GM23338 (cell line): ENCODE measurements at regions not wholly inside any gene's neighbourhood (a gene's known extent, or its start where the extent isn't known, plus 50 kb on each side); places are given as distances from the start of the nearest gene placed in this dataset.

Experiments used
- ATAC-seq: fragments of 200-7000 bp; cut with Tn5 transposase; 3 replicates; pipeline ENCODE4 v1.9.1; 2020
- DNase-seq: peaks from one replicate; pipeline ENCODE4 v3.0.0-alpha.2; 2015; ENCODE audit warnings: low spot score
- H2AFZ ChIP-seq: fragments of 200-600 bp; sonication (generic); 2 replicates; pipeline ENCODE4 v1.8.0; 2016; ENCODE audit warnings: antibody characterized with exemption, mild to moderate bottlenecking, moderate library complexity
- H3F3A ChIP-seq: fragments of 200-600 bp; sonication (generic); replicated peaks from 2 replicates; pipeline ENCODE4 v1.8.0; 2017; ENCODE audit warnings: antibody characterized with exemption, mixed run types, low read depth
- H3K27ac ChIP-seq: fragments of 200-600 bp; sonication (generic); 2 replicates; pipeline ENCODE4 v1.6.1; 2016; ENCODE audit warnings: low read depth
- H3K27me3 ChIP-seq: fragments of 200-600 bp; sonication (generic); 2 replicates; pipeline ENCODE4 v1.8.0; 2016; ENCODE audit warnings: mild to moderate bottlenecking, mixed run types, moderate library complexity; ENCODE audit not compliant: insufficient read depth
- H3K36me3 ChIP-seq: fragments of 200-600 bp; sonication (generic); 2 replicates; pipeline ENCODE4 v1.8.0; 2016; ENCODE audit warnings: mild to moderate bottlenecking; ENCODE audit not compliant: insufficient read depth
- H3K4me1 ChIP-seq: fragments of 200-600 bp; sonication (generic); 2 replicates; pipeline ENCODE4 v1.8.0; 2016; ENCODE audit warnings: mild to moderate bottlenecking, moderate library complexity; ENCODE audit not compliant: insufficient read depth
- H3K4me2 ChIP-seq: fragments of 200-600 bp; sonication (generic); 2 replicates; pipeline ENCODE4 v1.7.1; 2017; ENCODE audit warnings: mixed run types
- H3K4me3 ChIP-seq: fragments of 200-600 bp; sonication (generic); 2 replicates; pipeline ENCODE4 v1.6.1; 2016; ENCODE audit warnings: mixed run types
- H3K79me2 ChIP-seq: fragments of 200-600 bp; sonication (generic); replicated peaks from 2 replicates; pipeline ENCODE4 v1.8.0; 2017; ENCODE audit warnings: mild to moderate bottlenecking; ENCODE audit not compliant: insufficient read depth
- H3K9me2 ChIP-seq: fragments of 200-600 bp; sonication (generic); 2 replicates; pipeline ENCODE4 v1.8.0; 2017; ENCODE audit not compliant: insufficient read depth
- H4K20me1 ChIP-seq: fragments of 200-600 bp; sonication (generic); replicated peaks from 2 replicates; pipeline ENCODE4 v1.8.0; 2017; ENCODE audit warnings: mild to moderate bottlenecking; ENCODE audit not compliant: insufficient read depth
- H3K27ac Mint-ChIP-seq: 2 replicates; pipeline ENCODE4 v1.8.0; 2020; ENCODE audit warnings: inconsistent platforms, mild to moderate bottlenecking, moderate library complexity, mixed read lengths
- H3K27me3 Mint-ChIP-seq: 3 replicates; pipeline ENCODE4 v1.8.0; 2022; ENCODE audit warnings: low read depth, mild to moderate bottlenecking, moderate library complexity, mixed read lengths, inconsistent platforms; ENCODE audit not compliant: insufficient read depth, poor library complexity
- H3K36me3 Mint-ChIP-seq: 3 replicates; pipeline ENCODE4 v1.8.0; 2021; ENCODE audit warnings: low read depth, mild to moderate bottlenecking, inconsistent platforms, moderate library complexity, mixed read lengths
- H3K4me1 Mint-ChIP-seq: 3 replicates; pipeline ENCODE4 v1.8.0; 2020; ENCODE audit warnings: mild to moderate bottlenecking, inconsistent platforms, mixed read lengths
- H3K4me3 Mint-ChIP-seq: 3 replicates; pipeline ENCODE4 v1.8.0; 2021; ENCODE audit warnings: moderate library complexity, mild to moderate bottlenecking, inconsistent platforms, mixed read lengths
- H3K9me3 Mint-ChIP-seq: 3 replicates; pipeline ENCODE4 v1.8.0; 2020; ENCODE audit warnings: moderate library complexity, mild to moderate bottlenecking, inconsistent platforms, mixed read lengths
- CREB1 ChIP-seq: fragments of 250-450 bp; sonication (Bioruptor Pico); IDR thresholded peaks from 2 replicates; pipeline ENCODE4 v1.5.0; 2020; ENCODE audit warnings: low read depth, mild to moderate bottlenecking, moderate library complexity
- CTCF ChIP-seq, 2 experiments: fragments of 200-600 bp in 1 of 2; sonication (generic) in 1 of 2; conservative IDR thresholded peaks; 2 replicates each; pipeline versions ENCODE4 v1.5.1 to v1.6.1; 2016 to 2017; ENCODE audit warnings: antibody characterized with exemption in 2 of 2, low read depth in 2 of 2, mild to moderate bottlenecking in 2 of 2, moderate library complexity in 1 of 2
- ETS1 ChIP-seq: IDR thresholded peaks from 2 replicates; pipeline ENCODE4 v1.6.1; 2016; ENCODE audit warnings: antibody characterized with exemption
- EZH2 ChIP-seq: fragments of 200-600 bp; sonication (generic); IDR thresholded peaks from one replicate; pipeline ENCODE4 v1.8.0; 2017; ENCODE audit warnings: antibody characterized with exemption, mild to moderate bottlenecking, low read depth; ENCODE audit not compliant: unreplicated experiment
- EZH2phosphoT487 ChIP-seq: fragments of 200-600 bp; sonication (generic); IDR thresholded peaks from one replicate; pipeline ENCODE4 v1.8.1; 2018; ENCODE audit warnings: antibody characterized with exemption; ENCODE audit not compliant: unreplicated experiment
- JUNB ChIP-seq: IDR thresholded peaks from one replicate; pipeline ENCODE4 v1.6.1; 2016; ENCODE audit warnings: antibody characterized with exemption; ENCODE audit not compliant: unreplicated experiment
- POLR2AphosphoS5 ChIP-seq: IDR thresholded peaks from 2 replicates; pipeline ENCODE4 v1.6.1; 2016; ENCODE audit warnings: antibody characterized with exemption, low read depth
- STAT1 ChIP-seq: IDR thresholded peaks from one replicate; pipeline ENCODE4 v1.6.1; 2016; ENCODE audit warnings: antibody characterized with exemption; ENCODE audit not compliant: unreplicated experiment
- ZNF331 ChIP-seq: fragments of 250-450 bp; sonication (Bioruptor Pico); IDR thresholded peaks from 2 replicates; pipeline ENCODE4 v1.5.0; 2020; ENCODE audit warnings: low read depth, mild to moderate bottlenecking, moderate library complexity
- ZNF462 ChIP-seq: fragments of 250-450 bp; sonication (Bioruptor Pico); IDR thresholded peaks from 2 replicates; pipeline ENCODE4 v1.5.0; 2020; ENCODE audit warnings: mild to moderate bottlenecking, moderate library complexity

GRCh38 chr15:38740206-38740605 is 175.6 kb upstream of the RASGRP1 start (continued):
- TF ChIP-seq ETS1 (no peak), EZH2phosphoT487 (no peak), ZNF462 (CRISPR knock-in tag) (no peak)

GRCh38 chr15:38743147-38743546 is 178.5 kb upstream of the RASGRP1 start:
- no peak overlapping the region for H3K27ac Mint-ChIP-seq
- Histone ChIP-seq H3K27ac (no peak overlapping the region), H3K9me2 (peaks cover 12% of the 10 kb centered on the region), H3K4me2 (no peak overlapping the region), H3K79me2 (no peaks in the 10 kb centered on the region), H3K36me3 (no peaks in the 10 kb centered on the region), H3K27me3 (no peaks in the 10 kb centered on the region), H3K4me3 (no peak overlapping the region), H3F3A (no peaks in the 10 kb centered on the region), H3K4me1 (no peaks in the 10 kb centered on the region), H2AFZ (no peak overlapping the region), H4K20me1 (no peaks in the 10 kb centered on the region)
- TF ChIP-seq JUNB (no peak), CREB1 (no peak), CTCF (conservative IDR thresholded peaks at IDR 0.05; ENCODE audit: low read depth in 2 of 2) (no peak), ETS1 (no peak), ZNF331 (CRISPR knock-in tag) (no peak), EZH2 (no peak), POLR2AphosphoS5 (no peak), STAT1 (no peak)
- no peaks in the 10 kb centered on the region for H3K27me3 Mint-ChIP-seq
- H3K4me3 Mint-ChIP-seq: no peak overlapping the region
- ATAC-seq: no peak
- H3K9me3 Mint-ChIP-seq: no peaks in the 10 kb centered on the region
- H3K36me3 Mint-ChIP-seq: no peaks in the 10 kb centered on the region
- no peak for DNase-seq
- H3K4me1 Mint-ChIP-seq: no peaks in the 10 kb centered on the region
